ENCODE measurements at regions not wholly inside any gene's neighbourhood (a gene's known extent, or its start where the extent isn't known, plus 50 kb on each side); places are given as distances from the start of the nearest gene placed in this dataset.

GRCh38 chr11:116114198-116114651 lies 610.0 kb upstream of the CADM1 start:
- ATAC-seq (no peak), DNase-seq (no peak)
- no peak for TF ChIP-seq CTCF (IDR thresholded peaks at IDR 0.05)
- H3K4me1 ChIP-seq (ENCODE audit: control insufficient read depth, insufficient read depth, low read length): no peaks in the 10 kb centered on the region
- Mint-ChIP-seq H3K4me3 (no peak overlapping the region), H3K27ac (no peak overlapping the region), H3K36me3 (peaks cover 7% of the 10 kb centered on the region), H3K4me1 (no peaks in the 10 kb centered on the region), H3K9me3 (peaks cover 5 to 10% of the 10 kb centered on the region in 2 donors), H3K27me3 (ENCODE audit: low read depth in 2 of 2) (peaks cover 4 to 8% of the 10 kb centered on the region in 2 donors)
- peaks cover 4% of the 10 kb centered on the region for H3K9me3 ChIP-seq (ENCODE audit: control insufficient read depth, insufficient read depth, low read length)
- intact Hi-C loops (cut with micrococcal nuclease): no loop called here
- H3K27ac ChIP-seq (ENCODE audit: low read length): no peak overlapping the region
- WGBS (ENCODE audit: insufficient coverage): 85% methylated on average over 8 of the region's 8 CpGs
- H3K27me3 ChIP-seq (ENCODE audit: control insufficient read depth, insufficient read depth, low read length): no peaks in the 10 kb centered on the region
- H3K36me3 ChIP-seq (ENCODE audit: control insufficient read depth, insufficient read depth, low read length): no peaks in the 10 kb centered on the region
- no peak overlapping the region for H3K4me3 ChIP-seq (ENCODE audit: low read length)

- DNase-seq (no peak), ATAC-seq (no peak)
- Mint-ChIP-seq H3K4me3 (no peak overlapping the region), H3K36me3 (peaks cover 7% of the 10 kb centered on the region), H3K27ac (no peak overlapping the region), H3K9me3 (peaks cover 5 to 9% of the 10 kb centered on the region in 2 donors), H3K4me1 (no peaks in the 10 kb centered on the region), H3K27me3 (ENCODE audit: low read depth in 2 of 2) (peaks cover 8 to 9% of the 10 kb centered on the region in 2 donors)
- TF ChIP-seq CTCF (IDR thresholded peaks at IDR 0.05): no peak
- 59% methylated on average over 8 of the region's 9 CpGs for WGBS (ENCODE audit: insufficient coverage)
- H3K9me3 ChIP-seq (ENCODE audit: control insufficient read depth, insufficient read depth, low read length): peaks cover 4% of the 10 kb centered on the region
- H3K27me3 ChIP-seq (ENCODE audit: control insufficient read depth, insufficient read depth, low read length): no peaks in the 10 kb centered on the region
- H3K4me3 ChIP-seq (ENCODE audit: low read length): no peak overlapping the region
- intact Hi-C loops (cut with micrococcal nuclease): no loop called here
- H3K36me3 ChIP-seq (ENCODE audit: control insufficient read depth, insufficient read depth, low read length): no peaks in the 10 kb centered on the region
- no peak overlapping the region for H3K27ac ChIP-seq (ENCODE audit: low read length)
- no peaks in the 10 kb centered on the region for H3K4me1 ChIP-seq (ENCODE audit: control insufficient read depth, insufficient read depth, low read length)
Measured at GRCh38 chr11:116112087-116112935, 608.1 kb upstream of the CADM1 start.

- H3K36me3 ChIP-seq (ENCODE audit: control insufficient read depth, insufficient read depth, low read length): no peaks in the 10 kb centered on the region
- WGBS (ENCODE audit: insufficient coverage): 94% methylated on average over 3 of the region's 3 CpGs
- Mint-ChIP-seq H3K4me1 (no peaks in the 10 kb centered on the region), H3K27ac (no peak overlapping the region), H3K4me3 (no peak overlapping the region), H3K9me3 (peaks cover 5 to 7% of the 10 kb centered on the region in 2 donors), H3K27me3 (ENCODE audit: low read depth in 2 of 2) (peaks cover 8 to 9% of the 10 kb centered on the region in 2 donors), H3K36me3 (peaks cover 7% of the 10 kb centered on the region)
- no peak for ATAC-seq
- intact Hi-C loops (cut with micrococcal nuclease): no loop called here
- no peak for DNase-seq
- H3K4me3 ChIP-seq (ENCODE audit: low read length): no peak overlapping the region
- no peaks in the 10 kb centered on the region for H3K4me1 ChIP-seq (ENCODE audit: control insufficient read depth, insufficient read depth, low read length)
- no peak for TF ChIP-seq CTCF (IDR thresholded peaks at IDR 0.05)
- H3K9me3 ChIP-seq (ENCODE audit: control insufficient read depth, insufficient read depth, low read length): peaks cover 4% of the 10 kb centered on the region
- no peaks in the 10 kb centered on the region for H3K27me3 ChIP-seq (ENCODE audit: control insufficient read depth, insufficient read depth, low read length)
- H3K27ac ChIP-seq (ENCODE audit: low read length): no peak overlapping the region
Measured at GRCh38 chr11:116111546-116111945, 607.3 kb upstream of the CADM1 start.
